Spinal cord (tissue), 9 donors: ENCODE measurements at regions not wholly inside any gene's neighbourhood (a gene's known extent, or its start where the extent isn't known, plus 50 kb on each side); places are given as distances from the start of the nearest gene placed in this dataset.
"Not testable (repeated sequence)": the region's sequence is repeated elsewhere in the genome, so short reads cannot be mapped to it uniquely, and the experiment has no call there.

Experiments
- DNase-seq, 6 donors: peaks; one replicate each; pipeline versions ENCODE4 v3.0.0 to v3.0.0-alpha.2; 2013 to 2015; ENCODE audit warnings: low spot score in 6 of 6, low read depth in 4 of 6
- H3K27ac ChIP-seq: one replicate; pipeline ENCODE4 v1.5.1; 2013; ENCODE audit warnings: low read depth, low read length, control low read depth
- H3K27me3 ChIP-seq: one replicate; pipeline ENCODE4 v1.6.1; 2013; ENCODE audit warnings: low read length; ENCODE audit not compliant: control insufficient read depth, insufficient read depth
- H3K36me3 ChIP-seq: one replicate; pipeline ENCODE4 v1.6.1; 2013; ENCODE audit warnings: low read length; ENCODE audit not compliant: control insufficient read depth, insufficient read depth
- H3K4me1 ChIP-seq: one replicate; pipeline ENCODE4 v1.6.1; 2013; ENCODE audit warnings: low read length; ENCODE audit not compliant: control insufficient read depth, insufficient read depth
- H3K4me3 ChIP-seq: one replicate; pipeline ENCODE4 v1.5.1; 2013; ENCODE audit warnings: low read depth, low read length, control low read depth
- H3K9me3 ChIP-seq: one replicate; pipeline ENCODE4 v1.6.1; 2013; ENCODE audit warnings: low read length; ENCODE audit not compliant: control insufficient read depth, insufficient read depth
- WGBS: methylation state at CpG from one replicate; pipeline ENCODE4 v1.1.5; 2013; ENCODE audit warnings: missing lambda C conversion rate; ENCODE audit not compliant: insufficient coverage; 5-methylcytosine and 5-hydroxymethylcytosine counted together
- donor health status: healthy.

- H3K27me3 ChIP-seq, H3K27ac ChIP-seq, H3K9me3 ChIP-seq, H3K36me3 ChIP-seq, H3K4me1 ChIP-seq, DNase-seq, H3K4me3 ChIP-seq: not testable (repeated sequence)
- WGBS, result no CpG with 5 or more reads among the region's 10 CpGs
Measured at GRCh38 chr20:25797062-25797461, 100.4 kb upstream of the ZNF337 start.

GRCh38 chr20:25777241-25777640, 80.6 kb upstream of the ZNF337 start:
- 87% methylated on average over 2 of the region's 3 CpGs for WGBS
- not testable (repeated sequence) for H3K27ac ChIP-seq, H3K4me3 ChIP-seq, DNase-seq, H3K27me3 ChIP-seq, H3K36me3 ChIP-seq, H3K9me3 ChIP-seq, H3K4me1 ChIP-seq

- H3K27ac ChIP-seq, H3K4me3 ChIP-seq, H3K27me3 ChIP-seq, DNase-seq, H3K36me3 ChIP-seq, H3K9me3 ChIP-seq, H3K4me1 ChIP-seq: not testable (repeated sequence)
- 88% methylated on average over 24 of the region's 24 CpGs for WGBS
Measured at GRCh38 chr20:25774711-25775110, 78.1 kb upstream of the ZNF337 start.

GRCh38 chr20:25774203-25774602, 77.5 kb upstream of the ZNF337 start:
- H3K36me3 ChIP-seq, H3K27ac ChIP-seq, H3K4me3 ChIP-seq, H3K27me3 ChIP-seq, H3K9me3 ChIP-seq, DNase-seq, H3K4me1 ChIP-seq: not testable (repeated sequence)
- 100% methylated on average over 3 of the region's 18 CpGs for whole genome bisulfite sequencing

GRCh38 chr20:25772437-25772836, 75.8 kb upstream of the ZNF337 start:
- H3K27me3 ChIP-seq, DNase-seq, H3K9me3 ChIP-seq, H3K4me1 ChIP-seq, H3K36me3 ChIP-seq, H3K4me3 ChIP-seq, H3K27ac ChIP-seq: not testable (repeated sequence)
- WGBS, result 87% methylated on average over 2 of the region's 3 CpGs

GRCh38 chr20:25771818-25772217, 75.2 kb upstream of the ZNF337 start:
- H3K9me3 ChIP-seq, H3K4me1 ChIP-seq, H3K27ac ChIP-seq, H3K27me3 ChIP-seq, H3K36me3 ChIP-seq, DNase-seq, H3K4me3 ChIP-seq: not testable (repeated sequence)
- no CpG with 5 or more reads among the region's 1 CpG for WGBS

GRCh38 chr20:25761596-25761995, 64.9 kb upstream of the ZNF337 start:
- Histone ChIP-seq H3K4me3 (no peak overlapping the region), H3K4me1 (no peaks in the 10 kb centered on the region), H3K27ac (no peak overlapping the region), H3K9me3 (no peaks in the 10 kb centered on the region), H3K27me3 (no peaks in the 10 kb centered on the region), H3K36me3 (no peaks in the 10 kb centered on the region)
- no peak for DNase-seq

- not testable (repeated sequence) for H3K36me3 ChIP-seq
Measured at GRCh38 chr20:25761046-25761445, 64.4 kb upstream of the ZNF337 start.

GRCh38 chr20:25750765-25751696, 54.4 kb upstream of the ZNF337 start:
- Histone ChIP-seq H3K9me3 (no peaks in the 10 kb centered on the region), H3K27me3 (no peaks in the 10 kb centered on the region), H3K36me3 (no peaks in the 10 kb centered on the region), H3K27ac (no peak overlapping the region), H3K4me3 (peak overlapping the region; percentile 35), H3K4me1 (peaks cover 5% of the 10 kb centered on the region)
- WGBS, result 46% methylated on average over 32 of the region's 36 CpGs
- peak in 5 of 6 donors; percentile 14 to 91 (median 19) for DNase-seq

More at GRCh38 chr20:25761046-25761445, 64.4 kb upstream of the ZNF337 start:
- H3K27me3 ChIP-seq, H3K27ac ChIP-seq, H3K9me3 ChIP-seq, H3K4me3 ChIP-seq, H3K4me1 ChIP-seq, DNase-seq: not testable (repeated sequence)
- WGBS, result 66% methylated on average over 2 of the region's 2 CpGs

GRCh38 chr20:25750220-25750764, 53.6 kb upstream of the ZNF337 start:
- Histone ChIP-seq H3K27ac (no peak overlapping the region), H3K9me3 (no peaks in the 10 kb centered on the region), H3K27me3 (no peaks in the 10 kb centered on the region), H3K4me3 (peak overlapping the region; percentile 19), H3K4me1 (peaks cover 5% of the 10 kb centered on the region), H3K36me3 (no peaks in the 10 kb centered on the region)
- DNase-seq, result no peak
- WGBS, result 87% methylated on average over 5 of the region's 9 CpGs
